Neural progenitor cell (in vitro differentiated cells): ENCODE measurements at regions not wholly inside any gene's neighbourhood (a gene's known extent, or its start where the extent isn't known, plus 50 kb on each side); places are given as distances from the start of the nearest gene placed in this dataset.

Source experiments
- DNase-seq: peaks from one replicate; pipeline ENCODE4 v3.0.0-alpha.2; 2016; ENCODE audit warnings: low spot score
- H2AFZ ChIP-seq: fragments of 200-600 bp; sonication (generic); replicated peaks from 2 replicates; pipeline ENCODE4 v1.6.1; 2016; ENCODE audit warnings: antibody characterized with exemption
- H3F3A ChIP-seq: fragments of 200-600 bp; sonication (generic); 2 replicates; pipeline ENCODE4 v1.6.1; 2016; ENCODE audit warnings: antibody characterized with exemption, low read depth
- H3K27ac ChIP-seq: fragments of 200-600 bp; sonication (generic); 2 replicates; pipeline ENCODE4 v1.5.1; 2016; ENCODE audit warnings: mild to moderate bottlenecking
- H3K27me3 ChIP-seq: fragments of 200-600 bp; sonication (generic); 2 replicates; pipeline ENCODE4 v1.6.1; 2016; ENCODE audit warnings: mild to moderate bottlenecking, moderate library complexity
- H3K36me3 ChIP-seq: fragments of 200-600 bp; sonication (generic); 2 replicates; pipeline ENCODE4 v1.5.1; 2016
- H3K4me1 ChIP-seq: fragments of 200-600 bp; sonication (generic); 2 replicates; pipeline ENCODE4 v1.6.1; 2016; ENCODE audit warnings: mixed run types
- H3K4me2 ChIP-seq: fragments of 200-600 bp; sonication (generic); 2 replicates; pipeline ENCODE4 v1.6.1; 2016
- H3K4me3 ChIP-seq: fragments of 200-600 bp; sonication (generic); 2 replicates; pipeline ENCODE4 v1.5.1; 2016
- H3K79me2 ChIP-seq: fragments of 200-600 bp; sonication (generic); 2 replicates; pipeline ENCODE4 v1.6.1; 2016; ENCODE audit warnings: low read depth
- H3K9ac ChIP-seq: fragments of 200-600 bp; sonication (generic); 2 replicates; pipeline ENCODE4 v1.6.1; 2016
- H3K9me3 ChIP-seq: fragments of 200-600 bp; sonication (generic); 2 replicates; pipeline ENCODE4 v1.5.1; 2016; ENCODE audit warnings: low read depth
- H4K20me1 ChIP-seq: fragments of 200-600 bp; sonication (generic); 2 replicates; pipeline ENCODE4 v1.6.1; 2016; ENCODE audit warnings: low read depth
- H3K27ac Mint-ChIP-seq: 3 replicates; pipeline ENCODE4 v1.8.0; 2021; ENCODE audit warnings: mixed read lengths
- H3K27me3 Mint-ChIP-seq: 2 replicates; pipeline ENCODE4 v1.8.0; 2022; ENCODE audit warnings: low read depth, mild to moderate bottlenecking, inconsistent platforms, moderate library complexity, mixed read lengths; ENCODE audit not compliant: insufficient read depth
- H3K36me3 Mint-ChIP-seq: 3 replicates; pipeline ENCODE4 v1.8.0; 2021; ENCODE audit warnings: mixed read lengths
- H3K4me1 Mint-ChIP-seq: 3 replicates; pipeline ENCODE4 v1.8.0; 2021; ENCODE audit warnings: mixed read lengths
- H3K4me3 Mint-ChIP-seq: 3 replicates; pipeline ENCODE4 v1.8.0; 2021; ENCODE audit warnings: mild to moderate bottlenecking, moderate library complexity, mixed read lengths
- H3K9me3 Mint-ChIP-seq: 3 replicates; pipeline ENCODE4 v1.8.0; 2020; ENCODE audit warnings: mixed read lengths
- EZH2 ChIP-seq: fragments of 200-600 bp; sonication (generic); IDR thresholded peaks from 2 replicates; pipeline ENCODE4 v1.6.1; 2017; ENCODE audit warnings: antibody characterized with exemption, mild to moderate bottlenecking, moderate library complexity
- EZH2phosphoT487 ChIP-seq: fragments of 200-600 bp; sonication (generic); IDR thresholded peaks from 2 replicates; pipeline ENCODE4 v1.6.1; 2017; ENCODE audit warnings: antibody characterized with exemption
- TF ChIP-seq, protein P1 (sequence below): fragments of 200-600 bp; sonication (generic); IDR thresholded peaks from 2 replicates; pipeline ENCODE4 v1.5.1; 2017; ENCODE audit warnings: antibody characterized with exemption, mild to moderate bottlenecking

DNA sequence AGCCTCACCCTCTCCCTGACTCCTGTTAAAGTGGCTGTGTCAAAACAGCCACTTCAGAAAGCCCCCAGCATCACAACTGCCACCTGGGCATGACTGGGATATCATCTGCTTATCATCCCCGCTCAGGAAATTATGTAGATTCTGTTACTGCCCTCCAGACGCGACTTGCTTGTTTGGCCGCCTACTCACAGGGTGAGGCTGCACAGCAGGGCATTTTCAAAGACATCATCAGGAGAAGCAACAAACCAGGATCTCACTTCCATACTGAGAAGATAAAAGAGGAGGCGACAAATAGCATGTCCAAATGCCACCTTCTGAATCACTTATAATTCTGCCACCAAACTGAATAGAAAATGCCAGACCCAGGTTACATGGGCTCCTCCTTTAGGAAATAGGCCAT, 94.8 kb downstream of the MIS18A start:
- Histone ChIP-seq H3K36me3 (no peaks in the 10 kb centered on the region), H3F3A (no peaks in the 10 kb centered on the region), H3K4me1 (peaks cover 5% of the 10 kb centered on the region), H2AFZ (no peak overlapping the region), H3K9me3 (no peaks in the 10 kb centered on the region), H3K4me3 (no peak overlapping the region), H3K79me2 (no peaks in the 10 kb centered on the region), H4K20me1 (no peaks in the 10 kb centered on the region), H3K9ac (no peak overlapping the region), H3K27ac (no peak overlapping the region), H3K4me2 (no peak overlapping the region), H3K27me3 (no peaks in the 10 kb centered on the region)
- Mint-ChIP-seq H3K36me3 (no peaks in the 10 kb centered on the region), H3K9me3 (peaks cover 10% of the 10 kb centered on the region), H3K4me1 (peaks cover 32% of the 10 kb centered on the region), H3K4me3 (no peak overlapping the region), H3K27ac (peak overlapping the region; percentile 62), H3K27me3 (peaks cover 2% of the 10 kb centered on the region)
- TF ChIP-seq EZH2 (no peak), EZH2phosphoT487 (no peak)
- TF ChIP-seq, protein P1, sequence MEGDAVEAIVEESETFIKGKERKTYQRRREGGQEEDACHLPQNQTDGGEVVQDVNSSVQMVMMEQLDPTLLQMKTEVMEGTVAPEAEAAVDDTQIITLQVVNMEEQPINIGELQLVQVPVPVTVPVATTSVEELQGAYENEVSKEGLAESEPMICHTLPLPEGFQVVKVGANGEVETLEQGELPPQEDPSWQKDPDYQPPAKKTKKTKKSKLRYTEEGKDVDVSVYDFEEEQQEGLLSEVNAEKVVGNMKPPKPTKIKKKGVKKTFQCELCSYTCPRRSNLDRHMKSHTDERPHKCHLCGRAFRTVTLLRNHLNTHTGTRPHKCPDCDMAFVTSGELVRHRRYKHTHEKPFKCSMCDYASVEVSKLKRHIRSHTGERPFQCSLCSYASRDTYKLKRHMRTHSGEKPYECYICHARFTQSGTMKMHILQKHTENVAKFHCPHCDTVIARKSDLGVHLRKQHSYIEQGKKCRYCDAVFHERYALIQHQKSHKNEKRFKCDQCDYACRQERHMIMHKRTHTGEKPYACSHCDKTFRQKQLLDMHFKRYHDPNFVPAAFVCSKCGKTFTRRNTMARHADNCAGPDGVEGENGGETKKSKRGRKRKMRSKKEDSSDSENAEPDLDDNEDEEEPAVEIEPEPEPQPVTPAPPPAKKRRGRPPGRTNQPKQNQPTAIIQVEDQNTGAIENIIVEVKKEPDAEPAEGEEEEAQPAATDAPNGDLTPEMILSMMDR = no peak
- no peak for DNase-seq

DNA sequence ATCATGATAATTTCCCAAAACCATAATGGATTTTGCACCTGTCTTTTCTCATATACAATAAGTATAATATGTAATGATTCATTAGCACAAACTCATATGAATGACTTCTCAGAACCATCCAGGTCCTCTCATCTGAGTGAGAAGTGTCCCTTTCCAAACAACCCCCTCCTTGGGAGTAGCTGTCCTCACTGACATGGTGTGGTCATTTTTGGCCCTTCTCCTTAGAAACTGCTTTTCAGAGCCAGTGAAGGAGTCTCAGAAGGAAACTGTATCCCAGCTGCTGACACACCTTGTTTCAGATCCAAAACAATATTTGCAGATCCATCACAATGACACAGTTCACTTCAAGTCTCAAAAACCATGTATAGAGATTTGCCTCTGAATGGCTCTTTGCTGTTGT, 95.5 kb downstream of the MIS18A start:
- Mint-ChIP-seq H3K4me3 (no peak overlapping the region), H3K36me3 (no peaks in the 10 kb centered on the region), H3K27me3 (peaks cover 2% of the 10 kb centered on the region), H3K4me1 (peaks cover 32% of the 10 kb centered on the region), H3K27ac (no peak overlapping the region), H3K9me3 (peaks cover 7% of the 10 kb centered on the region)
- H4K20me1 ChIP-seq = no peaks in the 10 kb centered on the region
- TF ChIP-seq EZH2phosphoT487 = no peak
- TF ChIP-seq, protein P1 = no peak
- no peak for TF ChIP-seq EZH2
- H3K9me3 ChIP-seq = no peaks in the 10 kb centered on the region
- no peak for DNase-seq
- H3K9ac ChIP-seq = no peak overlapping the region
- H3K27ac ChIP-seq = no peak overlapping the region
- no peak overlapping the region for H3K4me2 ChIP-seq
- no peaks in the 10 kb centered on the region for H3F3A ChIP-seq
- H3K4me1 ChIP-seq = peaks cover 5% of the 10 kb centered on the region
- no peak overlapping the region for H3K4me3 ChIP-seq
- no peak overlapping the region for H2AFZ ChIP-seq
- no peaks in the 10 kb centered on the region for H3K36me3 ChIP-seq
- H3K27me3 ChIP-seq = no peaks in the 10 kb centered on the region
- no peaks in the 10 kb centered on the region for H3K79me2 ChIP-seq

DNA sequence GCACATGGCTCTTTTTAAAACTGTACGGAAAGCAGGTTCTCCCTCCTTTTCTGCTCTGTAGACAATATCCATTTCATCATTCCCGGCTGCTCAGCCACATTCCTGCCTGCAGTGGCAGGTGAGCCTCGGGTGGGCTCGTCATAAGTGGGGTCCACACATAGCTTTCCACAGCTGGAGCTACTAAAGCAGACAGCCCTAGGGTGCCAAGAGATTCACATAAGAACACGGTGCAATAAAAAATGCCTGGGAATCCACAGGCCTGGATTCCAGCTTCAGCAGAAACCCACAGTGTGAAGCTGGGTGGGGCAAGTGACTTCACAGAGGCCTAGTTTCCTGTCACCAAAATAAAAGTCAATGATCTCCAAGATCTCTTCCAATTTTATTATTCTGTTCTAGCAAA, 96.4 kb downstream of the MIS18A start:
- no peak overlapping the region for H3K4me3 ChIP-seq
- DNase-seq = no peak
- H2AFZ ChIP-seq = no peak overlapping the region
- Mint-ChIP-seq H3K4me1 (peaks cover 30% of the 10 kb centered on the region), H3K4me3 (no peak overlapping the region), H3K9me3 (peaks cover 5% of the 10 kb centered on the region), H3K36me3 (no peaks in the 10 kb centered on the region), H3K27me3 (peaks cover 2% of the 10 kb centered on the region), H3K27ac (no peak overlapping the region)
- H3K36me3 ChIP-seq = no peaks in the 10 kb centered on the region
- H3K9me3 ChIP-seq = no peaks in the 10 kb centered on the region
- H3K4me1 ChIP-seq = peaks cover 5% of the 10 kb centered on the region
- no peaks in the 10 kb centered on the region for H3K79me2 ChIP-seq
- no peaks in the 10 kb centered on the region for H3K27me3 ChIP-seq
- H4K20me1 ChIP-seq = no peaks in the 10 kb centered on the region
- no peak overlapping the region for H3K9ac ChIP-seq
- H3K4me2 ChIP-seq = no peak overlapping the region
- H3F3A ChIP-seq = no peaks in the 10 kb centered on the region
- no peak for TF ChIP-seq EZH2
- TF ChIP-seq, protein P1 = no peak
- no peak for TF ChIP-seq EZH2phosphoT487
- H3K27ac ChIP-seq = no peak overlapping the region

DNA sequence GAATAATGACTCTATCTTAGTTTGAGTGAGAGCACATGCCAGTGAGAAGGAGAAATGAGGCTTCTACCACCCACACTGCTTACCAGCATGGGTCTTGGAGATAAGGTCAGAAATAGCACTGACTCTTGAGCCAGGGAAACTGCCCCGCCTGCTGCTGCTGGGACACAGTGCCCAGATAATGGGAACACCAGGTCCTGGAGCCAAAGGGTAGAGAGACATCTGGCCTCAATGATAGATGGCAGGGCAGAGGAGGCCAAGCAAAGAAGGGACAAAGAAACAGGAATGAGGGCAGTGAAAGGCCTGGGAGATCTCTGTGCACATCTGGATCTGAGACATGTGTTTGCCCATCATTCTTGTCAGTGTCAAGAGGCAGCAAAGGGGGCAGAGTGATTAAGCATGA, 97.4 kb downstream of the MIS18A start:
- no peaks in the 10 kb centered on the region for H3K27me3 ChIP-seq
- H3F3A ChIP-seq = no peaks in the 10 kb centered on the region
- no peak overlapping the region for H2AFZ ChIP-seq
- peaks cover 20% of the 10 kb centered on the region for H3K4me1 Mint-ChIP-seq
- no peaks in the 10 kb centered on the region for H4K20me1 ChIP-seq
- H3K9me3 Mint-ChIP-seq = peaks cover 3% of the 10 kb centered on the region
- H3K4me3 ChIP-seq = no peak overlapping the region
- no peaks in the 10 kb centered on the region for H3K36me3 ChIP-seq
- no peak overlapping the region for H3K27ac ChIP-seq
- no peak for DNase-seq
- no peak for TF ChIP-seq EZH2phosphoT487
- H3K36me3 Mint-ChIP-seq = no peaks in the 10 kb centered on the region
- peaks cover 5% of the 10 kb centered on the region for H3K4me1 ChIP-seq
- H3K27ac Mint-ChIP-seq = no peak overlapping the region
- no peak overlapping the region for H3K9ac ChIP-seq
- H3K27me3 Mint-ChIP-seq = peaks cover 2% of the 10 kb centered on the region
- no peaks in the 10 kb centered on the region for H3K79me2 ChIP-seq
- H3K4me3 Mint-ChIP-seq = no peak overlapping the region
- H3K4me2 ChIP-seq = no peak overlapping the region
- H3K9me3 ChIP-seq = no peaks in the 10 kb centered on the region
